SK-N-SH (cell line): ENCODE measurements at regions not wholly inside any gene's neighbourhood (a gene's known extent, or its start where the extent isn't known, plus 50 kb on each side); places are given as distances from the start of the nearest gene placed in this dataset.
A peak's percentile ranks its signal among the peaks of the same experiment; 100 is the strongest.

Source experiments
- CTCF ChIA-PET: fragments of 300-600, 350-600 bp; formaldehyde crosslinking; extraction: SDS; loops from one replicate; lab custom pipeline; 2021; lab: Yijun Ruan, JAX
- POLR2A ChIA-PET: fragments of 350-600 bp; sonication (Branson Sonifier 250); formaldehyde crosslinking; extraction: SDS; loops from one replicate; lab custom pipeline; 2020; ENCODE audit warnings: antibody characterized with exemption, inconsistent platforms; lab: Yijun Ruan, JAX
- DNase-seq: peaks from one replicate; pipeline ENCODE4 v3.0.0; 2012
- H2AFZ ChIP-seq: fragments of 200-600 bp; sonication (generic); 2 replicates; pipeline ENCODE4 v1.8.1; 2016; ENCODE audit warnings: antibody characterized with exemption, mild to moderate bottlenecking, low read depth
- H3F3A ChIP-seq: fragments of 200-600 bp; sonication (generic); replicated peaks from 2 replicates; pipeline ENCODE3; 2016; ENCODE audit warnings: antibody characterized with exemption, mild to moderate bottlenecking; ENCODE audit not compliant: insufficient read depth
- H3K27ac ChIP-seq, 2 experiments: fragments of 200-500 bp in 1 of 2; fragments of 200-600 bp in 1 of 2; sonication (Bioruptor generic) in 1 of 2; sonication (generic), shearing (Covaris generic) in 1 of 2; 2 replicates each; pipeline versions ENCODE4 v1.5.1 to v1.6.1; 2014 to 2016; ENCODE audit warnings: low read depth in 2 of 2, inconsistent platforms in 1 of 2, low read length in 1 of 2, mild to moderate bottlenecking in 1 of 2, mixed read lengths in 1 of 2
- H3K27me3 ChIP-seq: fragments of 200-600 bp; sonication (generic), shearing (Covaris generic); 2 replicates; pipeline ENCODE4 v1.6.1; 2016; ENCODE audit warnings: mixed run types; ENCODE audit not compliant: insufficient read depth
- H3K36me3 ChIP-seq, 2 experiments: fragments of 200-500 bp in 1 of 2; fragments of 200-600 bp in 1 of 2; sonication (Bioruptor generic) in 1 of 2; sonication (generic) in 1 of 2; replicated peaks in 1 of 2; 2 replicates each; pipeline versions ENCODE3 to v1.5.1; 2014 to 2016; ENCODE audit warnings: low read length in 1 of 2, mild to moderate bottlenecking in 1 of 2; ENCODE audit not compliant: insufficient read depth in 2 of 2, control insufficient read depth in 1 of 2
- H3K4me1 ChIP-seq, 2 experiments: fragments of 200-500 bp in 1 of 2; fragments of 200-600 bp in 1 of 2; sonication (Bioruptor generic) in 1 of 2; sonication (generic), shearing (Covaris generic) in 1 of 2; 2 replicates each; pipeline versions ENCODE4 v1.5.1 to v1.6.1; 2014 to 2016; ENCODE audit warnings: low read depth in 1 of 2, low read length in 1 of 2, mixed run types in 1 of 2; ENCODE audit not compliant: insufficient read depth in 2 of 2, control insufficient read depth in 1 of 2
- H3K4me2 ChIP-seq: fragments of 200-600 bp; sonication (generic), shearing (Covaris generic); 2 replicates; pipeline ENCODE4 v1.6.1; 2017; ENCODE audit warnings: mixed run types
- H3K4me3 ChIP-seq, 2 experiments: fragments of 200-500 bp in 1 of 2; fragments of 200-600 bp in 1 of 2; sonication (Bioruptor generic) in 1 of 2; sonication (generic), shearing (Covaris generic) in 1 of 2; 2 replicates each; pipeline versions ENCODE4 v1.5.1 to v1.8.1; 2014 to 2016; ENCODE audit warnings: low read depth in 2 of 2, inconsistent platforms in 1 of 2, low read length in 1 of 2, mild to moderate bottlenecking in 1 of 2, mixed read lengths in 1 of 2, moderate library complexity in 1 of 2
- H3K79me2 ChIP-seq: fragments of 200-600 bp; sonication (generic); 2 replicates; pipeline ENCODE4 v1.8.1; 2017; ENCODE audit warnings: mild to moderate bottlenecking; ENCODE audit not compliant: insufficient read depth
- H3K9ac ChIP-seq: fragments of 200-600 bp; sonication (generic); 2 replicates; pipeline ENCODE4 v1.6.1; 2017; ENCODE audit warnings: mixed run types
- H3K9me2 ChIP-seq: fragments of 200-600 bp; sonication (generic); 2 replicates; pipeline ENCODE4 v1.6.1; 2017; ENCODE audit warnings: mixed run types
- H3K9me3 ChIP-seq: fragments of 200-600 bp; sonication (generic); 2 replicates; pipeline ENCODE4 v1.6.1; 2017; ENCODE audit warnings: mixed run types, mild to moderate bottlenecking, moderate library complexity
- H4K20me1 ChIP-seq: fragments of 200-600 bp; sonication (generic); 2 replicates; pipeline ENCODE4 v1.6.1; 2017; ENCODE audit warnings: mild to moderate bottlenecking, mixed run types; ENCODE audit not compliant: insufficient read depth
- ELF1 ChIP-seq: IDR thresholded peaks from 2 replicates; pipeline ENCODE4 v1.4.0; 2012
- FOXJ3 ChIP-seq: sonication (generic); formaldehyde crosslinking; IDR thresholded peaks from 2 replicates; pipeline ENCODE4 v1.5.1; 2020; ENCODE audit warnings: mild to moderate bottlenecking, missing genetic modification reagents
- GABPA ChIP-seq: IDR thresholded peaks from 2 replicates; pipeline ENCODE4 v1.4.0; 2012; ENCODE audit warnings: low read depth, mild to moderate bottlenecking
- JUND ChIP-seq: IDR thresholded peaks from 2 replicates; pipeline ENCODE4 v1.4.0; 2012
- MXI1 ChIP-seq: IDR thresholded peaks from 2 replicates; pipeline ENCODE4 v1.6.1; 2012; ENCODE audit warnings: mild to moderate bottlenecking, low read depth, low read length, improper control_type of control experiment
- NFIC ChIP-seq: IDR thresholded peaks from 2 replicates; pipeline ENCODE4 v1.4.0; 2012; ENCODE audit warnings: borderline replicate concordance
- RAD21 ChIP-seq: IDR thresholded peaks from 2 replicates; pipeline ENCODE4 v1.6.1; 2012; ENCODE audit warnings: mild to moderate bottlenecking, low read length
- RCOR1 ChIP-seq: fragments of 150-350 bp; IDR thresholded peaks from 2 replicates; pipeline ENCODE4 v1.6.1; 2017; ENCODE audit warnings: antibody characterized with exemption, low read length
- RFX5 ChIP-seq: IDR thresholded peaks from 2 replicates; pipeline ENCODE4 v1.6.1; 2012; ENCODE audit warnings: mild to moderate bottlenecking, improper control_type of control experiment, low read length
- RXRA ChIP-seq: IDR thresholded peaks from 2 replicates; pipeline ENCODE4 v1.4.0; 2012; ENCODE audit warnings: low read depth, mild to moderate bottlenecking, borderline replicate concordance
- SIN3A ChIP-seq: IDR thresholded peaks from 2 replicates; pipeline ENCODE4 v1.6.1; 2012; ENCODE audit warnings: low read depth, mild to moderate bottlenecking, low read length, moderate library complexity, borderline replicate concordance
- TAF1 ChIP-seq: IDR thresholded peaks from 2 replicates; pipeline ENCODE4 v1.6.1; 2012; ENCODE audit warnings: low read depth, mild to moderate bottlenecking, low read length, moderate library complexity, borderline replicate concordance
- TCF12 ChIP-seq: IDR thresholded peaks from 2 replicates; pipeline ENCODE4 v1.4.0; 2012
- ZBTB33 ChIP-seq: IDR thresholded peaks from 2 replicates; pipeline ENCODE4 v1.4.0; 2012; ENCODE audit warnings: low read depth, borderline replicate concordance
- WGBS: methylation state at CpG from one replicate; pipeline ENCODE4 v1.1.6; 2017; ENCODE audit warnings: low lambda C conversion rate; 5-methylcytosine and 5-hydroxymethylcytosine counted together
- TF ChIP-seq, protein P1 (sequence below): fragments of 150-350 bp; IDR thresholded peaks from 2 replicates; pipeline ENCODE4 v1.6.1; 2016; ENCODE audit warnings: mild to moderate bottlenecking, low read depth, low read length
- TF ChIP-seq, protein P2 (sequence below): IDR thresholded peaks from 2 replicates; pipeline ENCODE4 v1.4.0; 2012; ENCODE audit warnings: low read depth
- TF ChIP-seq, protein P3 (sequence below): fragments of 150-350 bp; IDR thresholded peaks from 2 replicates; pipeline ENCODE4 v1.6.1; 2017; ENCODE audit warnings: antibody characterized with exemption, low read length, low read depth, borderline replicate concordance
- TF ChIP-seq, protein P4 (sequence below): IDR thresholded peaks from 2 replicates; pipeline ENCODE4 v1.6.1; 2012; ENCODE audit warnings: mild to moderate bottlenecking, low read depth, low read length, moderate library complexity
- TF ChIP-seq, protein P5 (sequence below): IDR thresholded peaks from 2 replicates; pipeline ENCODE4 v1.4.0; 2012; ENCODE audit warnings: low read depth, borderline replicate concordance

DNA sequence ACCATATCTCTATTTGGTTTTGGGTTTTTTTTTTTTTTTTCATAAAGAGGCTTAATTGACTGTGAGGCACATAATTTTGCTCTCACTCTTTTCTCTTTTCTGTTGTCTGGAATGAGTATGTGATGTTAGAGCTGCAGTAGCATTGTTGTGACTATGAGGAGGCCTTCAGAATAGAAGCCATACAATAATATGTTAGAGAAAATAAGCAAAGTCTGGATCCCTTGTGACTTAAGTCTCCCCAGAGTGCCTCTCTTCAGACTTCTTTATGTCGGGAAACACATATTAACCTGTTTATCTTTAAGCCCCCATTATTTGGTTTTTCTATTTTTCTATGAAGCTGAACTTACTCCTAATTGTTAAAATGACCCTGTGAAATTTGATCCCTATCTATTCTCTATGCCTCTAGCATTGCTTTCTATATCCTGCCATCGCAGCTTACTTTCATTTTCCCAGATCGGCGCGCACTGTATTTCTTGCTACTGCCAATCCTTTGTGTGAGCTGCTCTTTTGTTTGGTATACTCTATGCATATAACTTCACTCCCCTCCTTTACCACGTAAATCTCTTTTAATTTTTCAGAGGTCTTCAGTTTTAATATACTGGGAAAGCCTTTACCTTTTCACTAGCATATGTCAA lies 372.5 kb upstream of the KCNN2 start:
- 3% methylated on average over 6 of the region's 6 CpGs for WGBS
- Histone ChIP-seq H2AFZ (peak overlapping the region; percentile 73), H3K4me1 (no peaks in the 10 kb centered on the region), H3K9me2 (no peaks in the 10 kb centered on the region), H3K4me2 (peak overlapping the region; percentile 74), H3F3A (no peaks in the 10 kb centered on the region), H3K27ac (no peak overlapping the region), H3K36me3 (no peaks in the 10 kb centered on the region), H3K27me3 (no peaks in the 10 kb centered on the region), H3K79me2 (no peaks in the 10 kb centered on the region), H4K20me1 (no peaks in the 10 kb centered on the region), H3K9ac (no peak overlapping the region; the same call in 1 of the 2 replicates), H3K9me3 (no peaks in the 10 kb centered on the region), H3K4me3 (peak overlapping the region; percentile 47 to 56)
- DNase-seq, result no peak
- ChIA-PET POLR2A (no interaction called here), CTCF (no interaction called here)
- no peak for TF ChIP-seq RCOR1
- no peak for TF ChIP-seq ELF1
- no peak for TF ChIP-seq GABPA
- TF ChIP-seq, protein P1, sequence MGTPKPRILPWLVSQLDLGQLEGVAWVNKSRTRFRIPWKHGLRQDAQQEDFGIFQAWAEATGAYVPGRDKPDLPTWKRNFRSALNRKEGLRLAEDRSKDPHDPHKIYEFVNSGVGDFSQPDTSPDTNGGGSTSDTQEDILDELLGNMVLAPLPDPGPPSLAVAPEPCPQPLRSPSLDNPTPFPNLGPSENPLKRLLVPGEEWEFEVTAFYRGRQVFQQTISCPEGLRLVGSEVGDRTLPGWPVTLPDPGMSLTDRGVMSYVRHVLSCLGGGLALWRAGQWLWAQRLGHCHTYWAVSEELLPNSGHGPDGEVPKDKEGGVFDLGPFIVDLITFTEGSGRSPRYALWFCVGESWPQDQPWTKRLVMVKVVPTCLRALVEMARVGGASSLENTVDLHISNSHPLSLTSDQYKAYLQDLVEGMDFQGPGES, result no peak
- TF ChIP-seq MXI1, result no peak
- no peak for TF ChIP-seq NFIC
- TF ChIP-seq, protein P2, sequence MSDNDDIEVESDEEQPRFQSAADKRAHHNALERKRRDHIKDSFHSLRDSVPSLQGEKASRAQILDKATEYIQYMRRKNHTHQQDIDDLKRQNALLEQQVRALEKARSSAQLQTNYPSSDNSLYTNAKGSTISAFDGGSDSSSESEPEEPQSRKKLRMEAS, result no peak

GRCh38 chr5:113989913-113990305 lies 372.0 kb upstream of the KCNN2 start:
- Histone ChIP-seq H3K9ac (no peak overlapping the region; the same call in 1 of the 2 replicates), H3F3A (no peaks in the 10 kb centered on the region), H3K9me3 (no peaks in the 10 kb centered on the region), H3K4me3 (peak overlapping the region; percentile 47 to 56; a peak in 3 of 4 replicates), H3K27me3 (no peaks in the 10 kb centered on the region), H3K4me2 (peak overlapping the region; percentile 74), H3K36me3 (no peaks in the 10 kb centered on the region), H4K20me1 (no peaks in the 10 kb centered on the region), H3K27ac (no peak overlapping the region), H3K79me2 (no peaks in the 10 kb centered on the region), H3K9me2 (no peaks in the 10 kb centered on the region), H3K4me1 (no peaks in the 10 kb centered on the region), H2AFZ (peak overlapping the region; percentile 73)
- POLR2A ChIA-PET, result no interaction called here
- CTCF ChIA-PET, result no interaction called here
- DNase-seq, result no peak
- TF ChIP-seq, protein P3, sequence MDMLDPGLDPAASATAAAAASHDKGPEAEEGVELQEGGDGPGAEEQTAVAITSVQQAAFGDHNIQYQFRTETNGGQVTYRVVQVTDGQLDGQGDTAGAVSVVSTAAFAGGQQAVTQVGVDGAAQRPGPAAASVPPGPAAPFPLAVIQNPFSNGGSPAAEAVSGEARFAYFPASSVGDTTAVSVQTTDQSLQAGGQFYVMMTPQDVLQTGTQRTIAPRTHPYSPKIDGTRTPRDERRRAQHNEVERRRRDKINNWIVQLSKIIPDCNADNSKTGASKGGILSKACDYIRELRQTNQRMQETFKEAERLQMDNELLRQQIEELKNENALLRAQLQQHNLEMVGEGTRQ, result no peak
- TF ChIP-seq, protein P2, result no peak
- TF ChIP-seq, protein P4, sequence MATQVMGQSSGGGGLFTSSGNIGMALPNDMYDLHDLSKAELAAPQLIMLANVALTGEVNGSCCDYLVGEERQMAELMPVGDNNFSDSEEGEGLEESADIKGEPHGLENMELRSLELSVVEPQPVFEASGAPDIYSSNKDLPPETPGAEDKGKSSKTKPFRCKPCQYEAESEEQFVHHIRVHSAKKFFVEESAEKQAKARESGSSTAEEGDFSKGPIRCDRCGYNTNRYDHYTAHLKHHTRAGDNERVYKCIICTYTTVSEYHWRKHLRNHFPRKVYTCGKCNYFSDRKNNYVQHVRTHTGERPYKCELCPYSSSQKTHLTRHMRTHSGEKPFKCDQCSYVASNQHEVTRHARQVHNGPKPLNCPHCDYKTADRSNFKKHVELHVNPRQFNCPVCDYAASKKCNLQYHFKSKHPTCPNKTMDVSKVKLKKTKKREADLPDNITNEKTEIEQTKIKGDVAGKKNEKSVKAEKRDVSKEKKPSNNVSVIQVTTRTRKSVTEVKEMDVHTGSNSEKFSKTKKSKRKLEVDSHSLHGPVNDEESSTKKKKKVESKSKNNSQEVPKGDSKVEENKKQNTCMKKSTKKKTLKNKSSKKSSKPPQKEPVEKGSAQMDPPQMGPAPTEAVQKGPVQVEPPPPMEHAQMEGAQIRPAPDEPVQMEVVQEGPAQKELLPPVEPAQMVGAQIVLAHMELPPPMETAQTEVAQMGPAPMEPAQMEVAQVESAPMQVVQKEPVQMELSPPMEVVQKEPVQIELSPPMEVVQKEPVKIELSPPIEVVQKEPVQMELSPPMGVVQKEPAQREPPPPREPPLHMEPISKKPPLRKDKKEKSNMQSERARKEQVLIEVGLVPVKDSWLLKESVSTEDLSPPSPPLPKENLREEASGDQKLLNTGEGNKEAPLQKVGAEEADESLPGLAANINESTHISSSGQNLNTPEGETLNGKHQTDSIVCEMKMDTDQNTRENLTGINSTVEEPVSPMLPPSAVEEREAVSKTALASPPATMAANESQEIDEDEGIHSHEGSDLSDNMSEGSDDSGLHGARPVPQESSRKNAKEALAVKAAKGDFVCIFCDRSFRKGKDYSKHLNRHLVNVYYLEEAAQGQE, result no peak
- no peak for TF ChIP-seq RAD21
- no peak for TF ChIP-seq NFIC
- TF ChIP-seq, protein P5, sequence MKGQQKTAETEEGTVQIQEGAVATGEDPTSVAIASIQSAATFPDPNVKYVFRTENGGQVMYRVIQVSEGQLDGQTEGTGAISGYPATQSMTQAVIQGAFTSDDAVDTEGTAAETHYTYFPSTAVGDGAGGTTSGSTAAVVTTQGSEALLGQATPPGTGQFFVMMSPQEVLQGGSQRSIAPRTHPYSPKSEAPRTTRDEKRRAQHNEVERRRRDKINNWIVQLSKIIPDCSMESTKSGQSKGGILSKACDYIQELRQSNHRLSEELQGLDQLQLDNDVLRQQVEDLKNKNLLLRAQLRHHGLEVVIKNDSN, result no peak
- TF ChIP-seq ZBTB33, result no peak
- TF ChIP-seq TCF12, result no peak
- TF ChIP-seq GABPA, result no peak
- no peak for TF ChIP-seq RXRA
- TF ChIP-seq TAF1, result no peak
- no peak for TF ChIP-seq SIN3A
- no peak for TF ChIP-seq JUND
- TF ChIP-seq FOXJ3 (CRISPR knock-in tag), result no peak
- no peak for TF ChIP-seq RFX5
